M059J (cell line): ENCODE measurements at regions not wholly inside any gene's neighbourhood (a gene's known extent, or its start where the extent isn't known, plus 50 kb on each side); places are given as distances from the start of the nearest gene placed in this dataset.
"Not testable (repeated sequence)": the region's sequence is repeated elsewhere in the genome, so short reads cannot be mapped to it uniquely, and the experiment has no call there.

Experiments used
- DNase-seq: peaks from one replicate; pipeline ENCODE4 v3.0.0-alpha.2; 2012; ENCODE audit warnings: low read depth

DNA sequence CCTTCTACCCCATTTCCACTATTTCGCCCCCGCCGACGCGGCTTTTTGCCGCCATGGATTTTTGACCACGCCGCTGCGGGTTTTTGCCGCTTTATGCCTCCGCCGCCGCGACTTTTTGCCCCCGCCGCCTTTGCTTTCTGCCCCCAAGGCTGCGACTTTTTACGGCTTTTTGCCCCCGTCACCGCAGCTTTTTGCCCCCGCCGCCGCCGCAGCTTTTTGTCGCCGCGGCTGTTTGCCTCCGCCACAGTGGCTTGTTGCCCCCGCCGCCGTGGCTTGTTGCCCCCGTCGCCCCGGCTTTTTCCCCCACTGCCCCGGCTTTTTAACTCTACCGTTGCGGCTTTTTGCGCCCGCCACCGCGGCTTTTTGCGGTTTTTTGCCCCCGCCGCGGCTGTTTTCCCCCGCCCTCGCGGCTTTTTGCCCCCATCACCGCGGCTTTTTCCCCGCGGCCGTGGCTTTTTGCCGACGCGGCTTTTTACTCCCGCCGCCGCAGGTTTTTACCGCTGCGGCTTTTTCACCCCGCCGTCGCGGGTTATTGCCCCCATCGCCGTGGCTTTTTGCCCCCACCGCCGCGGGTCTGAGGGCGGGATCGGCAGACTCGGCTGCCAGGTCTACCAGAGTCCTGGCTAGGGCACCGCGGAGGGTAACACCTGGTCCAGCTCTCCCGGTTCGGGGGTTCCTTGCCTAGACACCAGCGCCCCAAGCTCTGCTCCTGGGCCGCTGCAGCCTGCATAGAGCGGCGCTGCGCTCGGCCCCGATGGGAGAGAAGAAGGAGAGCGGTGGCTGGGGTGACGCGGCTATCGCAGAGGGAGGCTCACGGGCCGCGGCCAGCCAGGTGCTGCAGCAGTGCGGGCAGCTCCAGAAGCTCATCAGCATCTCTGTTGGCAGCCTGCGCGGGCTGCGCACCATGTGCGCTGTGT is 562.7 kb upstream of the WSB1 start:
- DNase-seq: peak; percentile 0

DNA sequence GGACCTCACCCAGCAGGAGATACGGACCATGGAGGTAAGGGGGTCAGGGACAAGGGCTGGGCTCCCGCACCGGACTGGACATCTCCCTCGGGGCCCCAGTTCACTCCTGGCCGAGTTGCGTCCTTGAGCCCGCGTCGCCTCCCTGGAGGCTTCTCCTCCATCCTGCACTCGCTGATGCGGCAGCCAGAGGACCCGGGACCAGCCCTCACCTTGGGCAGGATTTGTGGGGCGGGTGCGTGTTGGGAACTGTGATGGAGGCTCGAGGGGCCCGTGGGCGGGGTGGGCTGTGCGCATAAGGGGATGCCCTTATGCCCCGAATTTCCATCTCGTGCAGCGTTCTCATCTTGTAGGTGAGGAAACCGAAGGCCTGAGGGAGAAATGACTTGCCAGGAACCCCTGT is 562.0 kb upstream of the WSB1 start:
- DNase-seq: not testable (repeated sequence)

DNA sequence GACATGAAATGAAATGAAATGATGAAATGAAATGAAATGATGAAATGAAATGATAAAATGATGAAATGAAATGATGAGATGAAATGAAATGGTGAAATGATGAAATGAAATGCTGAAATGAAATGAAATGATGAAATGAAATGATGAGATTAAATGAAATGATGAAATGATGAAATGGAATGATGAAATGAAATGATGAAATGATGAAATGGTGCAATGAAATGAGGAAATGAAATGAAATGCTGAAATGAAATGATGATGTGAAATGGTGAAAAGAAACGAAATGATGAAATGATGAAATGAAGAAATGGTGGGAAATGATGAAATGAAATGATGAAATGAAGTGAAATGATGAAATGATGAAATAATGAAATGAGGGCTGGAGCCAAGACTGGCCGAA is 559.1 kb upstream of the WSB1 start:
- DNase-seq: not testable (repeated sequence)

DNA sequence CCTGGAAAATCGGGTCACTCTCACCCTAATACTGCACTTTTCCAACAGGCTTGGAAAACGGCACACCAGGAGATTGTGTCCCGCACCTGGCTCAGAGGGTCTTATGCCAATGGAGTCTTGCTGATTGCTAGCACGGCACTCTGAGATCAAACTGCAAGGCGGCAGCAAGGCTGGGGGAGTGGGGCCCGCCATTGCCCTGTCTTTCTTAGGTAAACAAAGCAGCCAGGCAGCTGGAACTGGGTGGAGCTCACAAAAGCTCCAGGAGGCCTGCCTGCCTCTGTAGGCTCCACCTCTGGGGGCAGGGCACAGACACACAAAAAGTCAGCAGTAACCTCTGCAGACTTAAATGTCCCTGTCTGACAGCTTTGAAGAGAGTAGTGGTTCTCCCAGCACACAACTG is 557.9 kb upstream of the WSB1 start:
- not testable (repeated sequence) for DNase-seq

DNA sequence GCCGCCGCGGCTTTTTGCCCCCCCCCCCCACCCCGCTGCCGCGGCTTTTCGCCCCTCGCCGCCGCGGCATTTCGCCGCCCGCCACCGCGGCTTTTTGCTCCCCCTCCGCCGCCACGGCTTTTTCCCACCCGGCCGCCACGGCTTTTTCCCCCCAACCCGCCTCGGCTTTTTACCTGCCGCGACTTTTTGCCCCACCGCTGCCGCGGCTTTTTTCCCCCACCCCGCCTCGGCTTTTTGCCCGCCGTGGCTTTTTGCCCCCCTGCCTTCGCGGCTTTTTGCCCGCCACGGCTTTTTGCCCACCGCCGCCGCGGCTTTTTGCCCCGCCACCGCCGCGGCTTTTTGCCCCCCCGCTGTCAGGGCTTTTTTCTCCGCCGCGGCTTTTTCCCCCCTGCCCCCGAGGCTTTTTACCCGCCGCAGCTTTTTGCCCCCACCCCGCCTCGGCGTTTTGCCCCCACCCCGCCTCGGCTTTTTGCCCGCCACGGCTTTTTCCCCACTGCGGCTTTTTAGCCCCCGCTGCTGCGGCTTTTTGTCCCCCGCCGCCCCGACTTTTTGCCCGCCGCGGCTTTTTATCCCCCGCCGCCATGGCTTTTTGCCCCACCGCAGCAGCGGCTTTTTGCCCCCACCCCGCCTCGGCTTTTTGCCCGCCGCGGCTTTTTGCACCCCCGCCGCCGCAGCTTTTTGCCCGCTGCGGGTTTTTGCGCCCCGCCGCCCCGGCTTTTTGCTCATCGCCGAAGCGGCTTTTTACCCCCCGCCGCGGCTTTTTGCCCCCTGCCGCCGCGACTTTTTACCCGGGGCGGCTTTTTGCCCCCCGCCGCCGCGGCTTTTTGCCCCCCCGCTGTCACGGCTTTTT is 527.8 kb upstream of the WSB1 start:
- DNase-seq: no peak

DNA sequence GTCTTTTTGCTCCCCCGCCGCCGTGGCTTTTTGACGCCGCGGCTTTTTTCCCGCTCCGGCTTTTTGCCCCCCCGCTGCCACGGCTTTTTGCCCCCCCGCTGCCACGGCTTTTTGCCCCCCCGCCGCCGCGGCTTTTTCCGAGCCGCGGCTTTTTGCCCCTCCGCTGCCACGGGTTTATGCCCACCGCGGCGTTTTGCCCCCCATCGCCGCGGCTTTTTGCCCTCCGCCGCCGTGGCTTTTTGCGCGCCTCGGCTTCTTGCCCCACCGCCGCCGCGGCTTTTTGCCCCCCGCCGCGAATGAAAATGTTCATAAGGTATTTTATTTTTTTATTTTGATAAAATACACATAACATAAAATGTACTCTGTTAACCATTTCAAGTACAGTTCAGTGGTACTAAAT is 527.2 kb upstream of the WSB1 start:
- DNase-seq: no peak

DNA sequence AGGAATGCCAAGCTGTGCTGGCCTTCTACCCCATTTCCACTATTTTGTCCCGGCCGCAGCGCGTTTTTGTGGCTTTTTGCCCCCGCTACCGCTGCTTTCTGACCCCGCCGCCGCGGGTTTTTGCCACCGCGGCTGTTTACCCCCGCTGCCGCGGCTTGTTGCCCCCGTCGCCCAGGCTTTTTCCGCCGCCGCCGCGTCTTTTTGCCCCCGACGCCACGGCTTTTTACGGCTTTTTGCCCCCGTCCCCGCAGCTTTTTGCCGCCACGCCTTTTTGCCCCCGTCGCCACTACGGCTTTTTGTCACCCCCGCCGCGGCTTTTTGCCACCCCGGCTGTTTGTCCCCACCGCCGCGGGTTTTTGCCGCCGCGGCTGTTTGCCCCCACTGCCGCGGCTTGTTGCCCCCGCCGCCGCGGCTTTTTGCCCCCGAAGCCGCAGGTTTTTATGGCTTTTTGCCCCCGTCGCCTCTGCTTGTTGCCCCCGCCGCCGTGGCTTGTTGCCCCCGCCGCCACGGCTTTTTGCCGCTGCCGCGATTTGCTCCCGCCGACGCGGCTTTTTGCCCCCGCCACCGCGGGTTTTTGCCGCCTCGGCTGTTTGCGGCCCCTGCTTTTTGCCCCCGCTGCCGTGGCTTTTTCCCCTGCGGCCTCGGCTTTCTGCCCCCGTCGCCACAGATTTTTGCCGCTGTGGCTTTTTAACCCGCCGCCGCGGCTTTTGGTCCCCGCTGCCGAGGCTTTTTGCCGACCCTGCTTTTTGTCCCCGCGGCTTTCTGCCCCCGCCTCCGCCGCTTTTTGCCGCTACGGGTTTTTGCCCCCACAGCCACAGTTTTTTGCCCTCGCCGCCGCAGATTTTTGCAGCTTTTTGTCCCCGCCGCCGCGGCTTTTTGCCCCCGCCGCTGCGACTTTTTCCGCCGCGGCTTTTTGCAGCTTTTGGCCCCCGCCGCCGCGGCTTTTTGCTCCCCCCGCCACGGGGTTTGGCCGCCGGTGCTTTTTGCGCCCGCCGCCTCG is 520.4 kb upstream of the WSB1 start:
- DNase-seq: no peak

DNA sequence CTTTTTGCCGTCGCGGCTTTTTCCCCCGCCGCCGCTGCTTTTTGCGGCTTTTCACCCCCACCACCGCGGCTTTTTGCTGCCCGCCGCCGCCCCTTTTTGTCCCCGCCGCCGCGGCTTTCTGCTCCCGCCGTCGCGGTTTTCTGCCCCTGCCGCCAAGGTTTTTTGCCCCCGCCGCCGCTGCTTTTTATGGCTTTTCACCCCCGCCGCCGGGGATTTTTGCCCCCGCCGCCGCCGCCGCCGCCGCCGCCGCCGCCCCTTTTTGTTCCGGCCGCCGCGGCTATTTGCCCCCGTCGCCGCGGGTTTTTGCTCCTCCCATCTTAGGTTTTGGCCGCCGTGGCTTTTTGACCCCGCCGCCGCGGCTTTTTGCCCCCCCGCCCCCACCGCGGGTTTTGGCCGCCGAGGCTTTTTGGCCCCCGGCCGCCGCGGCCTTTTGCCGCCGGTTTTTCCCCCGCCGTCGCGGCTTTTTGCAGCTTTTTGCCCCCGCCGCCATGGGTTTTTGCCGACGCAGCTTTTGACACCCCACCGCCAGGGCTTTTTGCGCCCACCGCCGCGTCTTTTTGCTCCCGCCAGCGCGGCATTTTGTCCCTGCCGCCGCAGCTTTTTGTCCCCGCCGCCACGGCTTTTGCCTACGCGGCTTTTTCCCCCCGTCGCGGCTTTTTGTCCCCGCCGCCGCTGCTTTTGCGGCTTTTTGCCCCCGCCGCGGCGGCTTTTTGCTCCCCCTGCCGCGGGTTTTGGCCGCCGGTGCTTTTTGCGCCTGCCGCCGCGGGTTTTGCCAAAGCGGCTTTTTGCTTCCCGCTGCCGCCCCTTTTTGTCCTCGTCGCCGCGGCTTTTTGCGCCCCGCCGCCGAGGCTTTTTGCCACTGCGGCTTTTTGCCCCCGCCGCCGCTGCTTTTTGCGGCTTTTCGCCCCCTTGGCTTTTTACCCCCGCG is 519.4 kb upstream of the WSB1 start:
- DNase-seq: no peak

DNA sequence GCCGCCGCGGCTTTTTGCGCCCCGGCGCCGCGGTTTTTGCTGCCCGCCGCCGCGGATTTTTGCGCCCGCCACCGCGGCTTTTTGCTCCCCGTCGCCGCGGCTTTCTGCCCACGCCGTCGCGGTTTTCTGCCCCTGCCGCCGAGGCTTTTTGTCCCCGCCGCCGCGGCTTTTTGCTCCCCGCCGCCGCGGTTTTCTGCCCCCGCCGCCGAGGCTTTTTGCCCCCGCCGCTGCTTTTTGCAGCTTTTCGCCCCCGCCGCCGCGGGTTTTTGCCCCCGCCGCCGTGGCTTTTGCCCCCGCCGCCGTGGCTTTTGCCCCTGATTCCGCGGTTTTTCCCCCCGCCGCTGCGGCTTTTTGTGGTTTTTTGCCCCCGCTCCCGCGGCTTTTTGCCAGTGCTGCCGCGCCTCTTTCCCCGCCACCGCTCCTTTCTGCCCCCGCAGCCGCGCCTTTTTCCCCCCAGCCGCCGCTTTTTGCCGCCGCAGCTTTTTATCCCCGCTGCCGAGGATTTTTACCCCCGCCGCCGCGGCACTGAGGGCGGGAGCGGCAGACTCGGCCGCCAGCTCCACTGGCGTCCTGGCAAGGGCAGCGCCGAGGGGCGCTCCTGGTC is 518.6 kb upstream of the WSB1 start:
- no peak for DNase-seq

DNA sequence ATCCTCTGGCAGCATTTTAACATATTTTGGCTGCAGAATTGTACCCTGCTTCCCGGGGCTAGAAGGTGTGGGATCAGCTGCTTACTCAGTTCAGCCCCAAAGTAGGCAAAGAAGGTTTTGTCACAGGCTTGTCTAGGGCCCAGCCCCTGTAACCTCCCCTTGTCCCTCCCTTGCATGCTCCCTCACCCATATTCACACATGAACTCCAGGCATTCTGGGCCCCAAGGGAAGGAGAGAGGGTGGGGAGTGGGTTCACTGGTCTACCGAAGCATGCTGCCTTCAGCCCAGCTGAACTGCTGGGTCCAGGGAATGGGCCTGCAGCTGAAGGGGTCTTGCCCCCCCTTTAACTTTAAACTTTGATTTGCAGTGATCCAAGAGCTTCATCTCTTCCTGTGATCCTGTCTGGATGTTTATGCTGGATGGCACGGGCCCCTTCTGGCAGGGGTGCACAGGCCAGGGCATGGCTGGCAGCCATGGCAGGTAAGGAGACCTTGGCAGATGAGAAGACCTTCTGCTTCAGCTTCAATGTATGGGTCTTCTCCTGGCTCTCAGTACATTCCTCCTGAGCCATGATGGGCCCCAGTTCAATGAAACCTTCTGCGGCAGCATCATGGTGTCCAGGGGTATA is 513.6 kb upstream of the WSB1 start:
- DNase-seq: not testable (repeated sequence)

DNA sequence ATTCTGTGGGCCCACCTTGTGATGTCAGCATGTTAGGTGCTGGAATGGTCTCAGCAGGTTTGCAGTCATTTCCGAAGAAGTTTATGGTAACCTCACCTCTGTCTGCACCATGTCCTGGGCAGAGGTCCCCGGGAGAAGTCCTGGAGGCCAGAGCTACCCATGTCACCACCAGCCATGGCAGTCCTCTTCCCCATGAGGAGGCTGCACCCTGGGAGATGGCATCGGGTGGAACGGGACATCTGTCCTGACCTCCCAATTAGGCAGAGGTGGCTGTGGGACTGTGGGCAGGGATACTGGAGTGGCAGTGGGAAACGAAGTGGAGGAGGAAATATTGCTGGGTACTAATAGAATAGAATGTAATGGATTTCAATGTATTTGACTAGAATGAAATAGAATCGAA is 511.8 kb upstream of the WSB1 start:
- no peak for DNase-seq

DNA sequence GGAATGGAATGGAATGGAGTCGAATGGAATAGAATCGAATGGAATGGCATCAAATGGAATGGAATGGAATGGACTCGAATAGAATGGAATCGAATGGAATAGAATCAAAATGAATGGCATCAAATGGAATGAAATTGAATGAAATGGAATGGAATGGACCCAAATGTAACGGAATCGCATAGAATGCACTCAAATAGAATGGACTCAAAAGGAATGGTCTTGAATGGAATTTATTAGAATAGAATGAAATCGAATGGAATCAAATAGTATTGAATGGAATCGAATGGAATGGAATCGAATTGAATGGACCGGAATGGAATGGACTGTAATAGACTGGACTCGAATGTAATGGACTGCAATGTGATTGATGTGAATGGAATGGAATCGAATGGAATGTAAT is 501.4 kb upstream of the WSB1 start:
- DNase-seq: no peak

DNA sequence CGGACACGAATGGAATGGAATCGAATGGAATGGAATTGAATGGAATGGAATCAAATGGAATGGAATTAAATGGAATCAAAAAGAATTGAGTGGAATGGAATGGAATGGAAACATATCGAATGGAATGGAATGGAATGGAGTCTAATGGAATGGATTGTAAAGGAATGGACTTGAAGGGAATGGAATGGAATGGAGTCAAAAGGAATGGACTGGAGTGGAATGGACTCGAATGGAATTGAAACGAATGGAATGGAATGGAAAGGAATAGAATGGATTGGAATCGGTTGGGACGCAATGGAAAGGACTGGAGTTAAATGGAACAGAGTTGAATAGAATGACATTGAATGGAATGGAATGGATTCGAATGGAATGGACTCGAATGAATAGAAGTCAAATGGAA is 486.9 kb upstream of the WSB1 start:
- no peak for DNase-seq

DNA sequence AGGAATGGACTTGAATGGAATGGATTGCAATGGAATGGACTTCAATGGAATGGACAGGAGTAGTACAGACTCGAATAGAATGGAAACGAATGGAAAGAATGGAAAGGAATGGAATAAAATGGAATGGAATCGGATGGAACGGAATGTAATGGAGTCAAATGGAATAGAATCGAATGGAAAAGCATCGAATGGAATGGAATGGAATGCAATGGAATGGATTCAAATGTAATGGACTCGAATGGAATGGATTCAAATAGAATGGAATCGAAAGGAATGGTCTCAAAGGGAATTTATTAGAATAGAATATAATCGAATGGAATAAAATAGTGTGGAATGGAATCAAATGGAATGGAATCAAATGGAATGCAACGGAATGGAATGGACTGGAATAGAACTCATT is 484.9 kb upstream of the WSB1 start:
- DNase-seq: no peak

DNA sequence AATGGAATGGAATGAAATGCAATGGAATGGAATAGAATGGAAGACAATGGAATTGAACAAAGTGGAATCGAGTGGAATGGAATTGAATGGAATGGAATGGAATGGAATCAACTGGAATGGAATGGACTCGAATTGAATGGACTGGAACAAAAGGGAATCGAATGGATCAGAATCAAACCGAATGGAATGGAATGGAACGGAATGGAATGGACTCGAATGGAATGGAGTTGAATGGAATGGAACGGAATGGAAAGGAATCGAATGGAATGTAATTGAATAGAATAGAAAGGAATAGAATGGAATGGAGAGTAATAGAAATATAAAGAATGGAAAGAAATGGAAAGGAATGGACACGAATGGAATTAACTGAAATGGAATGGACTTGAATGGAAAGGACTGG is 475.2 kb upstream of the WSB1 start:
- DNase-seq: peak; percentile 4
